ENCODE measurements at regions not wholly inside any gene's neighbourhood (a gene's known extent, or its start where the extent isn't known, plus 50 kb on each side); places are given as distances from the start of the nearest gene placed in this dataset.

- TF ChIP-seq EP300 (IDR thresholded peaks at IDR 0.05) (no peak), CTCF (IDR thresholded peaks at IDR 0.05) (no peak), POLR2A (IDR thresholded peaks at IDR 0.05) (no peak)
- Histone ChIP-seq H3K27me3 (no peaks in the 10 kb centered on the region), H3K9me3 (no peaks in the 10 kb centered on the region), H3K4me1 (no peaks in the 10 kb centered on the region), H3K36me3 (no peaks in the 10 kb centered on the region), H3K27ac (no peak overlapping the region), H3K4me3 (no peak overlapping the region)
- 33 to 40% methylated on average over 10 of the region's 10 CpGs for WGBS, 2 donors
- peak in 1 of 2 donors; percentile 17 for DNase-seq (ENCODE audit: low spot score in 2 of 2)
Observed at GRCh38 chr6:84282550-84282949, 55.1 kb upstream of the CEP162 start.

- WGBS, 2 donors = 78 to 96% methylated on average over 1 of the region's 1 CpG
- H3K4me1 ChIP-seq = no peaks in the 10 kb centered on the region
- H3K27ac ChIP-seq = no peak overlapping the region
- H3K36me3 ChIP-seq = no peaks in the 10 kb centered on the region
- no peak for DNase-seq (ENCODE audit: low spot score in 2 of 2)
- no peaks in the 10 kb centered on the region for H3K9me3 ChIP-seq
- H3K4me3 ChIP-seq = no peak overlapping the region
- TF ChIP-seq POLR2A (IDR thresholded peaks at IDR 0.05) (no peak), CTCF (IDR thresholded peaks at IDR 0.05) (no peak), EP300 (IDR thresholded peaks at IDR 0.05) (no peak)
- H3K27me3 ChIP-seq = no peaks in the 10 kb centered on the region
Observed at GRCh38 chr6:84280639-84281038, 53.2 kb upstream of the CEP162 start.

- TF ChIP-seq EP300 (IDR thresholded peaks at IDR 0.05) (no peak), CTCF (IDR thresholded peaks at IDR 0.05) (no peak), POLR2A (IDR thresholded peaks at IDR 0.05) (no peak)
- H3K4me3 ChIP-seq = no peak overlapping the region
- no peaks in the 10 kb centered on the region for H3K9me3 ChIP-seq
- H3K4me1 ChIP-seq = no peaks in the 10 kb centered on the region
- no peak overlapping the region for H3K27ac ChIP-seq
- H3K27me3 ChIP-seq = no peaks in the 10 kb centered on the region
- no peaks in the 10 kb centered on the region for H3K36me3 ChIP-seq
- DNase-seq (ENCODE audit: low spot score in 2 of 2) = no peak
Observed at GRCh38 chr6:84280030-84280429, 52.6 kb upstream of the CEP162 start.

- Histone ChIP-seq H3K4me3 (no peak overlapping the region), H3K27ac (no peak overlapping the region), H3K9me3 (no peaks in the 10 kb centered on the region), H3K36me3 (no peaks in the 10 kb centered on the region), H3K27me3 (no peaks in the 10 kb centered on the region), H3K4me1 (no peaks in the 10 kb centered on the region)
- 51 to 58% methylated on average over 6 of the region's 6 CpGs for WGBS, 2 donors
- TF ChIP-seq POLR2A (IDR thresholded peaks at IDR 0.05) = no peak
- TF ChIP-seq CTCF (IDR thresholded peaks at IDR 0.05) = no peak
- TF ChIP-seq EP300 (IDR thresholded peaks at IDR 0.05) = no peak
- DNase-seq (ENCODE audit: low spot score in 2 of 2) = no peak
Observed at GRCh38 chr6:84278321-84278998, 51.0 kb upstream of the CEP162 start.

All from tibial nerve (tissue), 4 donors.